Right kidney (tissue), 1 donor: ENCODE measurements at regions not wholly inside any gene's neighbourhood (a gene's known extent, or its start where the extent isn't known, plus 50 kb on each side); places are given as distances from the start of the nearest gene placed in this dataset.

Experiments used
- DNase-seq: peaks from one replicate; pipeline ENCODE4 v3.0.0-alpha.2; 2016

DNA sequence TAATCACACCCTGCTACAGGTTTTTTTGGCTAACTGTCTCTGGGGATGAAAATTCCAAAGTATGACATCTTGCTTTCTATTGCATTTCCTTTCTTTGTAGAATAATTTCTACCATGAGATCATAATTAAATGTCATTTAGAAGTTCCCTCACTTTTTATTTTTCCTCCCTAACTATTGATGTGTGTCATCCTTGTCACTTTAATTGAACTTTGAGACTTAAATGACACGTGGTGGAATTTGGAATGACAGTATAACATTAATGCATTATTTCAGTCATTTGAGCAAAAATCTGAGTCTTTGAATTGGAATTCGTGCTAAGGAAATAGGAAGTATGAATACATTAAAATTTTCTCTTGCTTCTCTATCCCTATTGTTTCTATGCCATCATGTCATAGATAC is 745.4 kb downstream of the PDHA2 start:
- no peak for DNase-seq

GRCh38 chr4:96593422-96593821 is 753.5 kb downstream of the PDHA2 start:
- DNase-seq, result no peak

DNA sequence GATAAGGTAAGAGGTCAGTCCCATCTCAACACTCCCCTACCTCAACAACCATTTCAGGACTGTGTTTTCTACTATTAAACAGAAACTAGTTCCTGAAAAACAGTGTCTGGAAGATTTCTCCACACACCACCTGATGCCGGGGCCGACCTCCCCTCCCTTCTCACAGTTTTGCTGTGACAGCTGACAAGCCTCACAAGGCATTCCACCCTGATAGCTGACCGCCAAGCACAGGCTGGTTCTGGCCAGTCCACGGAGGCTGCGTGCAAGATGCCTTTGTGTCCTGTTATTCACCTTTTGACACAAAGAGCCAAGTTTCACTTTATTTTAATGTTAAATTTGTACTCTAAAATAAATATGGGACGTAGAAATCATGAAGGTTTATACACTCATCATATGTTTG is 758.6 kb downstream of the PDHA2 start:
- DNase-seq, result peak; percentile 13

- DNase-seq, result no peak
Observed at GRCh38 chr4:96599752-96600151, 759.9 kb downstream of the PDHA2 start.

- no peak for DNase-seq
Observed at GRCh38 chr4:96602661-96603060, 762.8 kb downstream of the PDHA2 start.

- DNase-seq, result no peak
Observed at GRCh38 chr4:96603641-96604040, 763.7 kb downstream of the PDHA2 start.

GRCh38 chr4:96606451-96606850 is 766.6 kb downstream of the PDHA2 start:
- no peak for DNase-seq

DNA sequence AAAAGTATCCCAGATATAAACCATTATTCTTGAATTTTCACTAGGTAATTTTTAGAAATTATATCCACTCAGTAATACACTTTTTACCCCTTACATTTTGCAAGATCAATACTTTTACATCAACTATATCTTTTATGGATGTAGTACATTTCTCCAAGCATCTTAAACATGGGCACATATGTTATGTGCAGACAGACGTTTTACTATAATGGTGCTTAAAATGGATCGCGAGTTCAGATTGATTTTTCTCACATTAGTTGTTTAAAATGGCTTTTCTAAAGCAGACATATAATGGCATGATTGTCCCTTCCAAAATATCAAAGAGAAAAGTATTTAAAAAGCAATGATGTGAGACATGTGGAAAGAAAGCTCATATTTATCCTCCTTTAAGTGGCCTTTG is 786.1 kb downstream of the PDHA2 start:
- no peak for DNase-seq

- DNase-seq, result no peak
Observed at GRCh38 chr4:96630839-96631238, 790.9 kb downstream of the PDHA2 start.

DNA sequence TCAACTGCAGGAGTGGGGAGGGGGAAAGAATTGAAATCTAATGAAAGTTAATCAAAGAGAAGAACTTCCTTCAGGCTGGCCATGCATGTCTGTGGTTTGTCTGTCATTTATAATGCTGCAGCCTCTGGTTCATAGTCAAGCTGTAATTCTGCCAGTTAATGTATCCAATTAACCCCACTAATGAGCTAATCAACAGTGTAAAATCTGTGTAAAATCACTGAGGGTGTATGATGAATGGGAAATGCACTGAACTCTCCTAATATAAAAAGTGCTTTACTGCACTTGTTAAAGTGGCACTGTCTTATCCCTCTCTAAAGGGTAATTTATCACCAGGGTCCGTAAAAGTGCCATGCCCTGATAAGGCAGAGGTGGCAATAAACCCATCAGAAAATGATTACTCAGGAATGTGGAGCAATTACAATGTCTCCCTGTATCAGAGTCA is 798.1 kb downstream of the PDHA2 start:
- no peak for DNase-seq

- no peak for DNase-seq
Observed at GRCh38 chr4:96639932-96640331, 800.0 kb downstream of the PDHA2 start.

DNA sequence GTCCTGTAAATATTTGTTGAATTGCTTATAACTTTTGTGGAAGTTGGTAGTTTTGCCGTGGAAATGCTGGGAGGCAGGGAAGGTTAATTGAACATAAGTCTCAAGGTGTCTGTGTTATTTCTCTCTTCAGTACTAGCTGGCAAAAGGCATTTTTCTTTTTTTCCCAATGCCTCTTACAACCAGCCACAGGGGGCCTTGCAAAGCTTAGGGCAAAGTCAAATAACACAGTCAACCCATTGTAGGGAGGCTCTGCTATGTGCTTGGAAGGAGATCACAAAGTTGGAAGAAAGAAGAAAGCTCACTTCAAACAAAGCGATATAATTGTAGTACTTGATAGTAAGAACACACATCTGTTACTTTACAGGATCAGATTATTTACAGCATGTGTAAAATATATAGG is 802.6 kb downstream of the PDHA2 start:
- DNase-seq, result no peak

GRCh38 chr4:96646146-96646545 is 806.3 kb downstream of the PDHA2 start:
- no peak for DNase-seq

DNA sequence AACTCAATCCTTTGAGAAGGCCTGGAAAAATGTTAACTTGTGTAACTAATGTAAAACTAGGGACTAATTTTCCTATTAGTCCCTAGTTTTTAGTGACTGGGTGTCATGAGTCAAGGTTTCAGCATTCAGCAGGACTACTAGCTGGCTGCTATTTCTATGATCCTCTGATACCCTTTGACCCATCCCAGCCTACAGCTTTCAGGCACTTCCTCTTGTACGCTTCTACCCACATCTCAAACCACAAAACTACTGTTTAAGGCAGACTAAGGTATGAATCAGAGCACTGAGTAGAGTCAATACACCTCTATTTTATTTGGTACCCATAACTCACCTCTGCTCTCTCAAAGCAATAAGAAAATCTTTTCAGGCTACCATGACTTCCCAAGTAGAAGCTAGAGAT is 809.6 kb downstream of the PDHA2 start:
- no peak for DNase-seq

GRCh38 chr4:96652158-96652557 is 812.3 kb downstream of the PDHA2 start:
- DNase-seq, result no peak

DNA sequence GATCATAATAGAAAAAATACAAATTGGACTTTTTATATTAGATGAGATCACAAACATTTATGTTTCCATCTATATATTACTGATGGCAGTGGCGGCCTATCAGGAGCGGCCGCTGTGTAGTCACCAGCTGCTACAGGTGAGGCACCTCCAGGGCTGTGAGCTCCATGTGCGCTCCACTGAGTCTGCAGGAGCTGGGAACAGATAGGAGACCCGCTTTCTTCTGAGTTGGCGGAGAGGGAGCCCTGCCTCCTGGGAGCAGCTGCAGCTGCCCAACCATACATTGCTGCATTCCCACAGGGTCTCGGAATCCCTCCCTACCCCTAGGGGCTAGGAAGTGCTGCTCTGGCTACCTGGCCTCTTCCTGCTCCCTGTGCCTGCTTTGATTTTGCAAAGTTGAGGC is 812.9 kb downstream of the PDHA2 start:
- DNase-seq, result no peak

- no peak for DNase-seq
Observed at GRCh38 chr4:96654045-96654444, 814.2 kb downstream of the PDHA2 start.

DNA sequence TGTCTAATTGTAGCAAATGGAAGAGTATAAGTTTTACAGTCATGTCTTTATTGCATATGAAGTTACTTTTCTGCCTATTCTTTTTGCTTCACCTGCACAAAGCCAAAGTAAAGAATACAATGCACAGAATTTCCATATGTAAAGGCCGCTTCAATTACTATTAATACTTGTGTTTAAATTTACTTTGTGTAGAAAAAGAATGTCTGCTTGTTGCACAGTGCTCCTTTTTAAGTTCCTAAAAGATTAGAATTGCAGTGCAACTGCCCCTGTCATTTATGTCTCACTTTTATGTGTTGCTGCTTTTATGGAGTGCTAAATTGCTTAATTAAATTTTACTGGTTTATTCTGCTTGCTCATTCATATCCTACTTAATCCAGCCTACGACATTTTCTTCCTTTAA is 830.5 kb downstream of the PDHA2 start:
- no peak for DNase-seq

DNA sequence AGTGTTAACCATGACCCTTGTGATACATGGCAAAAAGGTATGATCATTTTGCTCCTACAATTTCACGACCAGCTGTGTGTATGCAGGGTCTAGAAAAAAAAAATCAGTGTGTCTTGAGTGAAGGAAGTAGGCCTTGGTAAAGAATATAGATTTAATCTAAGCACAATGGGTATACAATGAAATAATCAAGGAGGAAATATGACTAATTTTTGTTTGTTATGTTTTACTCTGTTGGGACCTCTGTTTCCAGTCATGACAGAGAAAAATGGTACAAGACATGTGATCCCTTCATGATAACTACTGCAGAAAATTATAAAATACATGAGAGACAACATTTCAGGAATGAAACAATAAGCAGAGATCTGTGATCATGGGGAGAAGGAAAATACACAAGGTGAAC is 835.5 kb downstream of the PDHA2 start:
- no peak for DNase-seq

- DNase-seq, result no peak
Observed at GRCh38 chr4:96675896-96676295, 836.0 kb downstream of the PDHA2 start.

- no peak for DNase-seq
Observed at GRCh38 chr4:96676754-96677435, 837.0 kb downstream of the PDHA2 start.

DNA sequence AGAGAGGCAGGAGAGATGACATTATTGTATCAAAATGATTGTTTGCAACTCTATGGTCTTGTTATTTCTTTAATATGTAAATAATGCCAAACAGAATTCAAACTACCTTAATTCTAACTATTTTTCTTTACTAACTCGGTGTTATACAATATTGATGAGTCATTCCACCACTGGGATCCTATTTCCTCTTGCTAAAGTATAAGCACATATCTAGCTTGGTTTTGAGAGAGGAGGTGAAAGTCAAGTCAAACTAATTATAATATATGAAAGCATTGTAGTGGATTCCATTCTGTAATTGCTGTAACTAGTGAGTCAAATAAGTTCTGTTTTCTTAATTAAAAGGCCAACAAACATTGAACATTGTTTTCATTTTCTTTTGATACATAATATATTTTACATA is 837.6 kb downstream of the PDHA2 start:
- no peak for DNase-seq

GRCh38 chr4:96681218-96681617 is 841.3 kb downstream of the PDHA2 start:
- no peak for DNase-seq

DNA sequence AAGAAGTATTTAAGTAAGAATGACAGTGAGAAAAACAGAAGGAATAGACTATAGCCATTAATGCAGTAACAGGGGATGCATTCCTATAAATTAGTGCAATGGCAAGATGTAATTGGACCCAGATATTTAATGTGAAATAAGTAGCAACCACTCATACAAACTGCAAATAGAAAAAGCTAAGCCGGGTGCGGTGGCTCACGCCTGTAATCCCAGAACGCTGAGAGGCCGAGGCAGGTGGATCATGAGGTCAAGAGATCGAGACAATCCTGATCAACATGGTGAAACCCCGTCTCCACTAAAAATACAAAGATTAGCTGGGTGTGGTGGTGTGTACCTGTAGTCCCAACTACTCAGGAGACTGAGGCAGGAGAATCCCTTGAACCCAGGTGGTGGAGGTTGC is 845.8 kb downstream of the PDHA2 start:
- no peak for DNase-seq

GRCh38 chr4:96691521-96691920 is 851.6 kb downstream of the PDHA2 start:
- DNase-seq, result no peak
